PC-9 (cell line): ENCODE measurements at regions not wholly inside any gene's neighbourhood (a gene's known extent, or its start where the extent isn't known, plus 50 kb on each side); places are given as distances from the start of the nearest gene placed in this dataset.

Experiments used
- EZH2 ChIP-seq: fragments of 200-600 bp; sonication (generic); IDR thresholded peaks from 2 replicates; pipeline ENCODE4 v1.8.0; 2017; ENCODE audit warnings: antibody characterized with exemption, low read depth
- TF ChIP-seq, protein P1 (sequence below): fragments of 200-600 bp; sonication (generic); conservative IDR thresholded peaks from 2 replicates; pipeline ENCODE4 v1.6.1; 2017; ENCODE audit warnings: mixed run types, antibody characterized with exemption, mild to moderate bottlenecking, moderate library complexity

DNA sequence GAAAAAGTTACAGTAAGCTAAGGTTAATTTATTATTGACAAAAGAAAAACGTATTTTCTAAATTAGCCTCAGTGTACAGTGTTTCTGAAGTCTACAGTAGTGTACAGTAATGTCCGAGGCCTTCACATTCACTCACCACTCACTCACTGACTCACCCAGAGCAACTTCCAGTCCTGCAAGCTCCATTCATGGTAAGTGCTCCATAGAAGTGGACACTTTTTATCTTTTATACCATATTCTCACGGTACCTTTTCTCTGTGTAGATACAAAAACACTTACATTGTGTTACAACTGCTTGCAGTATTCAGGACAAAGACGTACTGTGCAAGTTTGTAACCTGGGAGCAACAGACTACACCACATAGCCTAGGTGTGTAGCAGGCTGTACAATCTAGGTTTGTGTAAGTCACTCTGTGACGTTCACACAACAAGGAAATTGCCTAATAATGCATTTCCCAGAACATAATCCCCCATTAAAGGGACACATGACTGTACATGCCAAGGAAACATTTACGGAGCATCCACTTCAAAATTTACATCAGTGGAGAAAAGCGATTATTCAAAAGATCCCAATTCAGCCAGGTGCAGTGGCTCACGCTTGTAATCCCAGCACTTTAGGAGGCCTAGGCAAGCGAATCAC, 133.4 kb downstream of the BANF2 start:
- TF ChIP-seq, protein P1, sequence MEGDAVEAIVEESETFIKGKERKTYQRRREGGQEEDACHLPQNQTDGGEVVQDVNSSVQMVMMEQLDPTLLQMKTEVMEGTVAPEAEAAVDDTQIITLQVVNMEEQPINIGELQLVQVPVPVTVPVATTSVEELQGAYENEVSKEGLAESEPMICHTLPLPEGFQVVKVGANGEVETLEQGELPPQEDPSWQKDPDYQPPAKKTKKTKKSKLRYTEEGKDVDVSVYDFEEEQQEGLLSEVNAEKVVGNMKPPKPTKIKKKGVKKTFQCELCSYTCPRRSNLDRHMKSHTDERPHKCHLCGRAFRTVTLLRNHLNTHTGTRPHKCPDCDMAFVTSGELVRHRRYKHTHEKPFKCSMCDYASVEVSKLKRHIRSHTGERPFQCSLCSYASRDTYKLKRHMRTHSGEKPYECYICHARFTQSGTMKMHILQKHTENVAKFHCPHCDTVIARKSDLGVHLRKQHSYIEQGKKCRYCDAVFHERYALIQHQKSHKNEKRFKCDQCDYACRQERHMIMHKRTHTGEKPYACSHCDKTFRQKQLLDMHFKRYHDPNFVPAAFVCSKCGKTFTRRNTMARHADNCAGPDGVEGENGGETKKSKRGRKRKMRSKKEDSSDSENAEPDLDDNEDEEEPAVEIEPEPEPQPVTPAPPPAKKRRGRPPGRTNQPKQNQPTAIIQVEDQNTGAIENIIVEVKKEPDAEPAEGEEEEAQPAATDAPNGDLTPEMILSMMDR, result no peak
- TF ChIP-seq EZH2, result no peak
